K562 (cell line): ENCODE measurements at regions not wholly inside any gene's neighbourhood (a gene's known extent, or its start where the extent isn't known, plus 50 kb on each side); places are given as distances from the start of the nearest gene placed in this dataset.

Experiments
- ARID2 ChIP-seq: fragments of 450-650 bp; IDR thresholded peaks from 2 replicates; pipeline ENCODE4 v1.6.1; 2017; ENCODE audit warnings: antibody characterized with exemption, mild to moderate bottlenecking
- CBFB ChIP-seq: sonication (generic); formaldehyde crosslinking; IDR thresholded peaks from 2 replicates; pipeline ENCODE4 v1.4.0; 2020; ENCODE audit warnings: mild to moderate bottlenecking, missing genetic modification reagents
- CC2D1A ChIP-seq: fragments of 450-650 bp; IDR thresholded peaks from 2 replicates; pipeline ENCODE4 v1.6.1; 2017; ENCODE audit warnings: mild to moderate bottlenecking
- DPF2 ChIP-seq: fragments of 450-650 bp; IDR thresholded peaks from 2 replicates; pipeline ENCODE4 v1.6.1; 2016
- EHMT2 ChIP-seq: fragments of 450-650 bp; IDR thresholded peaks from 2 replicates; pipeline ENCODE4 v1.6.1; 2018; ENCODE audit warnings: antibody characterized with exemption
- GATA2 ChIP-seq: sonication (generic); formaldehyde crosslinking; IDR thresholded peaks from 2 replicates; pipeline ENCODE4 v1.4.0; 2020; ENCODE audit warnings: mild to moderate bottlenecking, missing genetic modification reagents
- GATAD2A ChIP-seq: fragments of 450-650 bp; IDR thresholded peaks from 2 replicates; pipeline ENCODE4 v1.6.1; 2017
- HLTF ChIP-seq: fragments of 450-650 bp; IDR thresholded peaks from 2 replicates; pipeline ENCODE4 v1.6.1; 2016
- MTA2 ChIP-seq: fragments of 450-650 bp; IDR thresholded peaks from 2 replicates; pipeline ENCODE4 v1.6.1; 2016; ENCODE audit warnings: low read depth
- NR2C2 ChIP-seq, 2 experiments: fragments of 200-800 bp in 1 of 2; sonication (Bioruptor generic) in 1 of 2; sonication (generic) in 1 of 2; formaldehyde crosslinking in 1 of 2; IDR thresholded peaks; 2 replicates each; pipeline versions ENCODE4 v1.6.1 to v1.8.0; 2016 to 2022; ENCODE audit warnings: mild to moderate bottlenecking in 1 of 2, missing compliant biosample characterization in 1 of 2, missing genetic modification characterization in 1 of 2, missing genetic modification reagents in 1 of 2
- NR4A1 ChIP-seq, 2 experiments: fragments of 250-450 bp in 1 of 2; fragments of 450-650 bp in 1 of 2; sonication (Bioruptor Pico) in 1 of 2; IDR thresholded peaks; 2 replicates each; pipeline versions ENCODE4 v1.4.0 to v1.6.1; 2016 to 2020; ENCODE audit warnings: mild to moderate bottlenecking in 2 of 2, missing compliant biosample characterization in 1 of 2, missing genetic modification characterization in 1 of 2, moderate library complexity in 1 of 2
- PCBP2 ChIP-seq: fragments of 200-400 bp; formaldehyde crosslinking; IDR thresholded peaks from 2 replicates; pipeline ENCODE4 v1.6.1; 2018; ENCODE audit warnings: low read length, low read depth, mild to moderate bottlenecking, moderate library complexity; ENCODE audit not compliant: poor library complexity, severe bottlenecking
- SMARCA5 ChIP-seq: fragments of 450-650 bp; IDR thresholded peaks from 2 replicates; pipeline ENCODE4 v1.6.1; 2016
- SNIP1 ChIP-seq: fragments of 450-650 bp; IDR thresholded peaks from 2 replicates; pipeline ENCODE4 v1.7.1; 2017; ENCODE audit warnings: low read depth, mild to moderate bottlenecking
- TAF1 ChIP-seq: IDR thresholded peaks from 2 replicates; pipeline ENCODE4 v1.6.1; 2011; ENCODE audit warnings: mild to moderate bottlenecking, low read length, moderate library complexity; ENCODE audit not compliant: insufficient read depth, control insufficient read depth, severe bottlenecking; ENCODE audit errors: extremely low read depth
- WHSC1 ChIP-seq: IDR thresholded peaks from one replicate; pipeline ENCODE4 v1.6.1; 2012; ENCODE audit warnings: low read length, control low read depth, inconsistent platforms
- TF ChIP-seq, protein P1 (sequence below): IDR thresholded peaks from 2 replicates; pipeline ENCODE4 v1.6.1; 2016; ENCODE audit warnings: missing genetic modification characterization, missing compliant biosample characterization
- TF ChIP-seq, protein P2 (sequence below): fragments of 450-650 bp; conservative IDR thresholded peaks from 2 replicates; pipeline ENCODE4 v1.6.1; 2016; ENCODE audit warnings: missing genetic modification characterization, low read depth, mild to moderate bottlenecking, control low read depth, missing compliant biosample characterization
- TF ChIP-seq, protein P3 (sequence below), 2 experiments: fragments of 450-650 bp in 1 of 2; IDR thresholded peaks; 2 replicates each; pipeline ENCODE4 v1.6.1; 2011 to 2017; ENCODE audit warnings: low read depth in 2 of 2, antibody characterized with exemption in 1 of 2, borderline replicate concordance in 1 of 2, low read length in 1 of 2, mild to moderate bottlenecking in 1 of 2, mixed read lengths in 1 of 2; ENCODE audit not compliant: control insufficient read depth in 1 of 2
- TF ChIP-seq, protein P4 (sequence below): fragments of 450-650 bp; formaldehyde crosslinking; IDR thresholded peaks from 2 replicates; pipeline ENCODE4 v1.4.0; 2022; ENCODE audit warnings: missing genetic modification characterization

DNA sequence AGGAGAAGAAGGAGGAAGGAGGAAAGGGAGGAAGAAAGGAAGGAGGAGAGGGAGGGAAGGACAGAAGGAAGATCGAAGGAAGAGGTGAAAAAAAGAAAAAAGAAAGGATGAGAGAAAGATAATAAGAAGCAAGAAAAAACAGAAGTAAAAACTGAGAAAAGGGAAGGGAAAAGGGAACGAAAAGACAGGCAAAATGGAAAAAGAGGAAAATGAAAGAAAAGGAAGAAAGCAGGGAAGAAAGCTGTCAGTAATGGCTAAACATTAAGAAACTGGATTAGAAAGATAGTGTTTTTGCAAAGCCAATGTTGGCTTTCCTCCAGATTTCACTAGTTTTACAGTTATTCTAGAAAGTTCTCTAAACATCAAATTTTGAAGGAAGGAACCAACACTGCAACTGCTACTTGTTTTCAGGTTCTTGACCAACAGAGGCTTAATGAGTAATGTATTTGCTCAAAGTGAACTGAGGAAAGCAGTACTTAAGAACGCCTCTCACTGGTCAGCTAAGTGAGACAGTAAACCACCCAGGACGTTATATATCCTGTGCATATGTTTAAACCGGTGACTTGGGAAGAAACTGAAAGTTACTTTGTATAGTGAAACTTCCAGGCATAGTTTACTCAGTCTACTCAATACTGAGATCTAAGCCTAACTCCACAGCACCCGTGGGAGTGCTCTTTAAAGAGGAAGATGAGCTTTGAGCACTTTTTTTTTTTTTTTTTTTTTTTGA, 286.2 kb upstream of the TRIB2 start (continued):
- TF ChIP-seq, protein P1, sequence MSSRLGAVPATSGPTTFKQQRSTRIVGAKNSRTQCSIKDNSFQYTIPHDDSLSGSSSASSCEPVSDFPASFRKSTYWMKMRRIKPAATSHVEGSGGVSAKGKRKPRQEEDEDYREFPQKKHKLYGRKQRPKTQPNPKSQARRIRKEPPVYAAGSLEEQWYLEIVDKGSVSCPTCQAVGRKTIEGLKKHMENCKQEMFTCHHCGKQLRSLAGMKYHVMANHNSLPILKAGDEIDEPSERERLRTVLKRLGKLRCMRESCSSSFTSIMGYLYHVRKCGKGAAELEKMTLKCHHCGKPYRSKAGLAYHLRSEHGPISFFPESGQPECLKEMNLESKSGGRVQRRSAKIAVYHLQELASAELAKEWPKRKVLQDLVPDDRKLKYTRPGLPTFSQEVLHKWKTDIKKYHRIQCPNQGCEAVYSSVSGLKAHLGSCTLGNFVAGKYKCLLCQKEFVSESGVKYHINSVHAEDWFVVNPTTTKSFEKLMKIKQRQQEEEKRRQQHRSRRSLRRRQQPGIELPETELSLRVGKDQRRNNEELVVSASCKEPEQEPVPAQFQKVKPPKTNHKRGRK (tag) = peak; percentile 99
- TF ChIP-seq PCBP2 (no peak), DPF2 (0 out of 2 replicates have a peak, but pooled peaks have one; percentile 3), GATAD2A (peak; percentile 23; the same call in 1 of the 2 replicates), EHMT2 (0 out of 2 replicates have a peak, but pooled peaks have one; percentile 52), SNIP1 (0 out of 2 replicates have a peak, but pooled peaks have one; percentile 12), MTA2 (0 out of 2 replicates have a peak, but pooled peaks have one; percentile 39), NR2C2 (CRISPR knock-in tag; IDR thresholded peaks at IDR 0.05) (no peak), NR2C2 (tag; IDR thresholded peaks at IDR 0.05) (0 out of 2 replicates have a peak, but pooled peaks have one; percentile 18), SMARCA5 (peak; percentile 77), NR4A1 (CRISPR knock-in tag; IDR thresholded peaks at IDR 0.05) (no peak), NR4A1 (tag; IDR thresholded peaks at IDR 0.05) (no peak), HLTF (0 out of 2 replicates have a peak, but pooled peaks have one; percentile 75), WHSC1 (no peak), CC2D1A (peak; percentile 37; the same call in 1 of the 2 replicates), GATA2 (CRISPR knock-in tag) (no peak), TAF1 (no peak), ARID2 (peak; percentile 60; the same call in 1 of the 2 replicates), CBFB (no peak)
- TF ChIP-seq, protein P2, sequence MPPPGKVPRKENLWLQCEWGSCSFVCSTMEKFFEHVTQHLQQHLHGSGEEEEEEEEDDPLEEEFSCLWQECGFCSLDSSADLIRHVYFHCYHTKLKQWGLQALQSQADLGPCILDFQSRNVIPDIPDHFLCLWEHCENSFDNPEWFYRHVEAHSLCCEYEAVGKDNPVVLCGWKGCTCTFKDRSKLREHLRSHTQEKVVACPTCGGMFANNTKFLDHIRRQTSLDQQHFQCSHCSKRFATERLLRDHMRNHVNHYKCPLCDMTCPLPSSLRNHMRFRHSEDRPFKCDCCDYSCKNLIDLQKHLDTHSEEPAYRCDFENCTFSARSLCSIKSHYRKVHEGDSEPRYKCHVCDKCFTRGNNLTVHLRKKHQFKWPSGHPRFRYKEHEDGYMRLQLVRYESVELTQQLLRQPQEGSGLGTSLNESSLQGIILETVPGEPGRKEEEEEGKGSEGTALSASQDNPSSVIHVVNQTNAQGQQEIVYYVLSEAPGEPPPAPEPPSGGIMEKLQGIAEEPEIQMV = 0 out of 2 replicates have a peak, but pooled peaks have one; percentile 32
- TF ChIP-seq, protein P3, sequence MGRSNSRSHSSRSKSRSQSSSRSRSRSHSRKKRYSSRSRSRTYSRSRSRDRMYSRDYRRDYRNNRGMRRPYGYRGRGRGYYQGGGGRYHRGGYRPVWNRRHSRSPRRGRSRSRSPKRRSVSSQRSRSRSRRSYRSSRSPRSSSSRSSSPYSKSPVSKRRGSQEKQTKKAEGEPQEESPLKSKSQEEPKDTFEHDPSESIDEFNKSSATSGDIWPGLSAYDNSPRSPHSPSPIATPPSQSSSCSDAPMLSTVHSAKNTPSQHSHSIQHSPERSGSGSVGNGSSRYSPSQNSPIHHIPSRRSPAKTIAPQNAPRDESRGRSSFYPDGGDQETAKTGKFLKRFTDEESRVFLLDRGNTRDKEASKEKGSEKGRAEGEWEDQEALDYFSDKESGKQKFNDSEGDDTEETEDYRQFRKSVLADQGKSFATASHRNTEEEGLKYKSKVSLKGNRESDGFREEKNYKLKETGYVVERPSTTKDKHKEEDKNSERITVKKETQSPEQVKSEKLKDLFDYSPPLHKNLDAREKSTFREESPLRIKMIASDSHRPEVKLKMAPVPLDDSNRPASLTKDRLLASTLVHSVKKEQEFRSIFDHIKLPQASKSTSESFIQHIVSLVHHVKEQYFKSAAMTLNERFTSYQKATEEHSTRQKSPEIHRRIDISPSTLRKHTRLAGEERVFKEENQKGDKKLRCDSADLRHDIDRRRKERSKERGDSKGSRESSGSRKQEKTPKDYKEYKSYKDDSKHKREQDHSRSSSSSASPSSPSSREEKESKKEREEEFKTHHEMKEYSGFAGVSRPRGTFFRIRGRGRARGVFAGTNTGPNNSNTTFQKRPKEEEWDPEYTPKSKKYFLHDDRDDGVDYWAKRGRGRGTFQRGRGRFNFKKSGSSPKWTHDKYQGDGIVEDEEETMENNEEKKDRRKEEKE (IDR thresholded peaks at IDR 0.05; ENCODE audit: borderline replicate concordance in 1 of 2, control insufficient read depth in 1 of 2, low read depth in 2 of 2, low read length in 1 of 2) = peak in 1 of 2 experiments; percentile 55; a peak in 1 of 4 replicates
- TF ChIP-seq, protein P4, sequence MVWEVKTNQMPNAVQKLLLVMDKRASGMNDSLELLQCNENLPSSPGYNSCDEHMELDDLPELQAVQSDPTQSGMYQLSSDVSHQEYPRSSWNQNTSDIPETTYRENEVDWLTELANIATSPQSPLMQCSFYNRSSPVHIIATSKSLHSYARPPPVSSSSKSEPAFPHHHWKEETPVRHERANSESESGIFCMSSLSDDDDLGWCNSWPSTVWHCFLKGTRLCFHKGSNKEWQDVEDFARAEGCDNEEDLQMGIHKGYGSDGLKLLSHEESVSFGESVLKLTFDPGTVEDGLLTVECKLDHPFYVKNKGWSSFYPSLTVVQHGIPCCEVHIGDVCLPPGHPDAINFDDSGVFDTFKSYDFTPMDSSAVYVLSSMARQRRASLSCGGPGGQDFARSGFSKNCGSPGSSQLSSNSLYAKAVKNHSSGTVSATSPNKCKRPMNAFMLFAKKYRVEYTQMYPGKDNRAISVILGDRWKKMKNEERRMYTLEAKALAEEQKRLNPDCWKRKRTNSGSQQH (CRISPR knock-in tag) = peak; percentile 91
